HL-60 (cell line): ENCODE measurements at regions not wholly inside any gene's neighbourhood (a gene's known extent, or its start where the extent isn't known, plus 50 kb on each side); places are given as distances from the start of the nearest gene placed in this dataset.

Source experiments
- DNase-seq, 2 experiments: peaks; one replicate each; pipeline ENCODE4 v3.0.0-alpha.2; 2010 to 2020; ENCODE audit warnings: low read depth in 1 of 2, low spot score in 1 of 2
- H3K27ac ChIP-seq: fragments of 250-450 bp; sonication (Bioruptor Pico); replicated peaks from 2 replicates; pipeline ENCODE4 v1.5.1; 2020; ENCODE audit warnings: mild to moderate bottlenecking, moderate library complexity
- H3K27me3 ChIP-seq: fragments of 250-450 bp; sonication (Bioruptor Pico); 2 replicates; pipeline ENCODE4 v1.5.1; 2021; ENCODE audit warnings: mild to moderate bottlenecking, moderate library complexity; ENCODE audit not compliant: insufficient read depth, poor library complexity, severe bottlenecking
- H3K4me3 ChIP-seq: replicated peaks from 2 replicates; pipeline ENCODE4 v1.5.1; 2011; ENCODE audit warnings: mild to moderate bottlenecking, control low read depth, low read length; ENCODE audit not compliant: insufficient read depth
- CTCF ChIP-seq: IDR thresholded peaks from one replicate; pipeline ENCODE4 v1.5.1; 2011; ENCODE audit warnings: low read length, control low read depth, inconsistent platforms; ENCODE audit not compliant: insufficient read depth
- GABPA ChIP-seq: IDR thresholded peaks from 2 replicates; pipeline ENCODE4 v1.6.1; 2012; ENCODE audit warnings: low read depth
- POLR2AphosphoS5 ChIP-seq: IDR thresholded peaks from 2 replicates; pipeline ENCODE4 v1.6.1; 2012; ENCODE audit warnings: low read depth
- REST ChIP-seq: IDR thresholded peaks from 2 replicates; pipeline ENCODE4 v1.6.1; 2012; ENCODE audit warnings: low read depth; ENCODE audit not compliant: insufficient replicate concordance
- SPI1 ChIP-seq: IDR thresholded peaks from 2 replicates; pipeline ENCODE4 v1.6.1; 2012; ENCODE audit warnings: low read depth, mild to moderate bottlenecking, borderline replicate concordance

GRCh38 chr4:36553453-36553852, 272.0 kb downstream of the DTHD1 start:
- H3K4me3 ChIP-seq, result no peak overlapping the region
- H3K27me3 ChIP-seq, result no peaks in the 10 kb centered on the region
- no peak for DNase-seq
- no peak for TF ChIP-seq SPI1
- no peak for TF ChIP-seq POLR2AphosphoS5
- no peak for TF ChIP-seq CTCF
- no peak for TF ChIP-seq REST
- no peak for TF ChIP-seq GABPA
- H3K27ac ChIP-seq, result no peak overlapping the region

GRCh38 chr4:36556984-36557383, 275.6 kb downstream of the DTHD1 start:
- Histone ChIP-seq H3K27me3 (no peaks in the 10 kb centered on the region), H3K4me3 (no peak overlapping the region), H3K27ac (no peak overlapping the region)
- no peak for TF ChIP-seq SPI1
- TF ChIP-seq REST, result no peak
- TF ChIP-seq CTCF, result no peak
- DNase-seq, result no peak

- TF ChIP-seq GABPA (no peak), CTCF (no peak), REST (no peak), SPI1 (no peak), POLR2AphosphoS5 (no peak)
- no peak for DNase-seq
- H3K27me3 ChIP-seq, result no peaks in the 10 kb centered on the region
- no peak overlapping the region for H3K27ac ChIP-seq
- no peak overlapping the region for H3K4me3 ChIP-seq
Measured at GRCh38 chr4:36568575-36568974, 287.2 kb downstream of the DTHD1 start.
